ENCODE measurements at regions not wholly inside any gene's neighbourhood (a gene's known extent, or its start where the extent isn't known, plus 50 kb on each side); places are given as distances from the start of the nearest gene placed in this dataset.

DNA sequence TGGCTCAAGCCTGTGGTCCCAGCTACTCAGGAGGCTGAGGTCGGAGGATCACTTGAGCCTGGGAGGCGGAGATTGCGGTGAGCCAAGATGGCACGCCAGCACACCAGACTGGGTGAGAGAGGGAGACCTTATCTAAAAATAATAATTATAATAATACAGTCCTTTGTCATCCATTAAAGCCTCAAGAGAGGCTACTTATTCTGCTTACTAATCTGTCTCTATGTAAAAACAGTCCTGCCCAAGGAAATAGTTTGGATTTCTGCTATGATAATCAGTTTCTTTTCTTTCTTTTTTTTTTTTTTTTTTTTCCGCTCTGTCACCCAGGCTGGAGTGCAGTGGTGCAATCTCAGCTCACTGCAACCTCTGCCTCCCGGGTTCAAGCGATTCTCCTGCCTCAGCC, 228.3 kb downstream of the C1D start:
- in situ Hi-C loops (cut with MboI; ENCODE audit: low sequenced_read_pairs, unreplicated experiment): no loop called here
- TF ChIP-seq, protein P1, sequence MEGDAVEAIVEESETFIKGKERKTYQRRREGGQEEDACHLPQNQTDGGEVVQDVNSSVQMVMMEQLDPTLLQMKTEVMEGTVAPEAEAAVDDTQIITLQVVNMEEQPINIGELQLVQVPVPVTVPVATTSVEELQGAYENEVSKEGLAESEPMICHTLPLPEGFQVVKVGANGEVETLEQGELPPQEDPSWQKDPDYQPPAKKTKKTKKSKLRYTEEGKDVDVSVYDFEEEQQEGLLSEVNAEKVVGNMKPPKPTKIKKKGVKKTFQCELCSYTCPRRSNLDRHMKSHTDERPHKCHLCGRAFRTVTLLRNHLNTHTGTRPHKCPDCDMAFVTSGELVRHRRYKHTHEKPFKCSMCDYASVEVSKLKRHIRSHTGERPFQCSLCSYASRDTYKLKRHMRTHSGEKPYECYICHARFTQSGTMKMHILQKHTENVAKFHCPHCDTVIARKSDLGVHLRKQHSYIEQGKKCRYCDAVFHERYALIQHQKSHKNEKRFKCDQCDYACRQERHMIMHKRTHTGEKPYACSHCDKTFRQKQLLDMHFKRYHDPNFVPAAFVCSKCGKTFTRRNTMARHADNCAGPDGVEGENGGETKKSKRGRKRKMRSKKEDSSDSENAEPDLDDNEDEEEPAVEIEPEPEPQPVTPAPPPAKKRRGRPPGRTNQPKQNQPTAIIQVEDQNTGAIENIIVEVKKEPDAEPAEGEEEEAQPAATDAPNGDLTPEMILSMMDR (IDR thresholded peaks at IDR 0.05; ENCODE audit: borderline replicate concordance, control extremely low read depth, extremely low read depth, insufficient read depth, missing control alignments): no peak

DNA sequence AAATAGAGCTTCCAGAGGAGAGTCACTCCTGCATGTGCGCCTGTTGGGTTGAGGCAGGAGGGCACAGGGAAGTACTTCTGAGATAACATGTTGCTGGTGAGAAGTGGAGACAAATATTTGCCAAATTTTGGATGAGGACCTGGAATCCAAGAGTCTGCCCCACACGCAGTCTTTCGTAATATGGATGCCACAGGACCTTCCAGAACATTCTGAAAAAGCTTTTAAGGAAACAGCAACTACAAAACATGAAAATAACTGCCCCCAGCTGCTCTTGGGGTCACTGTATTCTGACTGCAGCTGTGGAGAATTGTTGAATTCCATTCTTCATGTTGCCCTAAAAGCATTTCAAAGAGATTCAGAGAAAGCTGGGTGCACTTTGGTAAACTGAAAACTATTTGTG, 227.5 kb downstream of the C1D start:
- TF ChIP-seq, protein P1 (IDR thresholded peaks at IDR 0.05; ENCODE audit: borderline replicate concordance, control extremely low read depth, extremely low read depth, insufficient read depth, missing control alignments): no peak
- DNase-seq (ENCODE audit: low spot score): no peak
- in situ Hi-C loops (cut with MboI; ENCODE audit: low sequenced_read_pairs, unreplicated experiment): no loop called here

More for the DNA sequence above, 228.3 kb downstream of the C1D start:
- DNase-seq (ENCODE audit: low spot score): no peak

DNA sequence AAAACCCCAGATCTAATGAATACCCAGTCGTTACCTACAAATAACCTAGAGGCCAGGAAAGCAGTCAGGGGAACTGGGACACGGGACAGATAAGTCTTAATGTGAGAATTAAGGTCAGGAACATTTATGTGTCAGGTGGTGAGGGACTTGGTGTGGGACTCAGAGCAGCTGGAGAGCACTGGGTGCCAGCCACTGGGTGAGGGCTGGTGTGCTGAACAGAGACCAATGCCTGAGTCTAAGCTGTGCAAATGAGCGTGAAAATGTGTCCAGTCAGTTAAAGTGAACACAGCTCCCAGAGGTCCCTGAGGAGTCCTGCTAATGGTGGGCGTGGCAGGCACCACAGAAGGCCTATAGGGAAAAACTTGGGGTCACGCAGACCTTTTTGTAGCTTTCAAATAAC, 225.9 kb downstream of the C1D start:
- no peak for DNase-seq (ENCODE audit: low spot score)
- in situ Hi-C loops (cut with MboI; ENCODE audit: low sequenced_read_pairs, unreplicated experiment): no loop called here
- TF ChIP-seq, protein P1 (IDR thresholded peaks at IDR 0.05; ENCODE audit: borderline replicate concordance, control extremely low read depth, extremely low read depth, insufficient read depth, missing control alignments): no peak

DNA sequence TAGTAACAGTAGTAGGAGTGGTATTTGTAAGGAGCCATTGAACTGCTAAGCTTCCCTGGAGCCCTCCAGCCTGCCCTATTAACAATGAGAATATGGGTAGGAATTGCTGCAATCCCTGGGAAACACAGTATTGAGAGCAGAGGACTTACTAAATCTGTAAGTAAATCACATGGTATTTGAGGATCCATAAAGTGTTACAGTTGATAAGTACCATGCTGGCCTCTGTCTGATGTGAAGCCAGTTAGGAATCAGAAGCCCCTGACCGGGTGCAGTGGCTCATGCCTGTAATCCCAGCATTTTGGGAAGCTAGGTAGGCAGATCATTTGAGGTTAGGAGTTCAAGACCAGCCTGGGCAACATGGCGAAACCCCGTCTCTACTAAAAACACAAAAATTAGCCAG, 224.6 kb downstream of the C1D start:
- TF ChIP-seq, protein P1 (IDR thresholded peaks at IDR 0.05; ENCODE audit: borderline replicate concordance, control extremely low read depth, extremely low read depth, insufficient read depth, missing control alignments): no peak
- in situ Hi-C loops (cut with MboI; ENCODE audit: low sequenced_read_pairs, unreplicated experiment): no loop called here
- DNase-seq (ENCODE audit: low spot score): no peak

DNA sequence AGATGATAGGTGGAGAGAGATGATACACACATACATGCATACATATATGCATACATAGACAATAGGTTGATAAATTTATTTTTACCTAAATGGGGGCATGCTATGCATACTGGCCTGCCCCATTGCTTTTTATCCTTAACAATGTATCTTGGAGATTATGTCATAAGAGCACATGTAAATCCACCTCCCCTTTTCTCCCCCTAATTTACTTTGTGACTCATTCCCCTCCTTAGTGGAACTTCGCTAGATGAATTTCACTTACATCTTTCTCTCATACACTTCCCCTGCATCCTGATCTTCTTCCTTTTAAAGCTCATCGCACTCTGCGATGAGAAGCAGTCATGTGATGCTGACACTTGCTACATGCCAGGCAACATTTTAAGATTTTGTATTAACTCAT, 223.6 kb downstream of the C1D start:
- in situ Hi-C loops (cut with MboI; ENCODE audit: low sequenced_read_pairs, unreplicated experiment): no loop called here
- DNase-seq (ENCODE audit: low spot score): no peak
- TF ChIP-seq, protein P1 (IDR thresholded peaks at IDR 0.05; ENCODE audit: borderline replicate concordance, control extremely low read depth, extremely low read depth, insufficient read depth, missing control alignments): no peak

DNA sequence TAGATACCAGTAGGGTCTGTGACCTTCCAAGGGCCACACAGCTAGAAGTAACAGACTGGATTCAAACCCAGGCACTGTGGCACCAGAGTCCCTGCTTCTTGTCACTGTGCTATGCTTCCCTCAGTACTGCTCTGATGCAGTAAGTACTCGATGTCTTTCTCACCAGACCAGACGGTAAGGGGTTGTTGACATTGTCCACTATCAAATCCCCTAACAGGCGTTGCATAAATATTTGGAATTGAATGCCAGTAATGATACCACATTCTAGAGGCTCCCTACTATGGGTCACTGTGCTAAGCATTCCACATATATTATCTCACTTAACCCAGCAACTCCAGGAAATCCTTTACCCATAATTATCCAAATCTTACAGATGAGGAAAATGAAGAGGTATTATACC, 223.1 kb downstream of the C1D start:
- DNase-seq (ENCODE audit: low spot score): no peak
- TF ChIP-seq, protein P1 (IDR thresholded peaks at IDR 0.05; ENCODE audit: borderline replicate concordance, control extremely low read depth, extremely low read depth, insufficient read depth, missing control alignments): no peak
- in situ Hi-C loops (cut with MboI; ENCODE audit: low sequenced_read_pairs, unreplicated experiment): no loop called here

Data from GM13976 (cell line).